Right forelimb (tissue), 1 donor: ENCODE measurements at regions not wholly inside any gene's neighbourhood (a gene's known extent, or its start where the extent isn't known, plus 50 kb on each side); places are given as distances from the start of the nearest gene placed in this dataset.

Experiments used
- DNase-seq: peaks from one replicate; pipeline ENCODE4 v3.0.0-alpha.2; 2018

DNA sequence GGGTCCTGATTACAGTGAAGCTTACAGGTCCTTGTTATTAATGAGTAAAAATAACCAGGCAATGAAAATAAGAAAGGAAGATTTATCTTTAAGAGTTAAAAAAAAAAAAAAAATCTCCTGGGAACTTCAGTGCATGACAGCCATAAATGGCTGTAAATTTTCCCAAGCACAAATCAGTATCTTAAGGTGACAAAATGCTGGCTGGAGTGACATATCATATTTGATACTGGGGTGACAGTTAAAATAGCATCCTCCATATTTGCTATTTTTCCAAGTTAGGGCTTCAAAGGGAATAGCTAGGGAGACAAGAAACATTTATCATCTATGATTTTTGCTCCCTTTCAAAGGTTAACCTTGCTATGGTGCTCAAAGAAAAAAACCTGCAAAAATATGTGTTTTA, 226.6 kb downstream of the PRDM2 start:
- no peak for DNase-seq

GRCh38 chr1:13927736-13928135, 227.7 kb downstream of the PRDM2 start:
- DNase-seq: no peak

- DNase-seq: no peak
Observed at GRCh38 chr1:13929313-13929712, 229.3 kb downstream of the PRDM2 start.

DNA sequence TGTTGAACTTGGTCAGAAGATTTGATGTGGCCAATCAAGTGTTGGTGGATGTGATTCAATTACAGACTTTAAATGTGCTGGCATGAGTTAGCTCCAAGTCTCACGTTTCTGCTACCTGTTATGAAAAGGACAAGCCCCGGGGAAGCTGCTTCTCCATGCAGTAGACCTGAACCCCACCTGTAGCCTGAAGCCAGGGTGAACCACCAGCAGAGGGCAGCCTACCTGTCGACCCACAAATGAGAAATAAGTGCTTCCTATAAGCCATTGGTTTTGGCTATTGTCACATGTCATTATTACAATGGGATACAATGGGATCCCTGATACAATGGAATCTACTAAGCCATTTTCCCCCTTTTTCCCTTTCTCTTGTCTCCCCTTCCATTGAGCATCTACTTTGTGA, 230.2 kb downstream of the PRDM2 start:
- DNase-seq: no peak

DNA sequence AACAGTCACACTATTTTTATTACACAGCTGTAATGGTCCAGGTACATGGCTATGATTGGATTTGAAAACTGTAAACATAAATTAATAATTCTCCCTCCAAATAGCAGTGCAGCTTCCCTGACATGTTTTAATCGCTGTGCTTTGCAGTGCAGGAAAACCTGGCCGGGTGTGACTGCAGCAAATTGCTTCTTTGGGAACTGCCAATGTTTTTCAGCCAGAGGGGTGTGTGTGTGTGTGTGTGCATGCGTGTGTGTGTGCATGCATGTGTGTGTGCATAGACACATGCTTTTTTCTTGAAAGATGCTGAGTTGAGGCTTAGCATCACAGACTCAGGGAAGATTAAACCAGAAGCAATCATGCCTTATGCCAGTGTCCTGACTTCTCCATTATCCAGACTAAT, 231.2 kb downstream of the PRDM2 start:
- no peak for DNase-seq

DNA sequence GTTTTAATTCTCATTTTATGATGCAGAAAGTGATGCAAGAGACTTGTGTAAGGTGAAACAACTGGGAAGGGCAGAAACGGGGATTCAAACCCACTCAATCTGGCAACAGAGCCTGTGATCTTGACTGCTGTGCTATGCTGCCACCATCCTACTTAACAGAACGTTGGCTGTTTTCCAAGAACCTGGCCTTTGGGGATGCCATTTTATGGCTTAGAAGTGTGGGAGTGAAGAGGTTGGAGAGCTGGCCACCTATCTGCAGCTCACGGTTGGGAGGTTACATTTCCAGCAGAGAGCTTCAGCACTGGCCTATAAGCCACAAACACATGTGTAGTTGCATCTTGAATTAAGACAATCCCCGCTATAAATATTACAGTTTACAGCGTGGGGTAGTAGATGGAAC, 235.3 kb downstream of the PRDM2 start:
- DNase-seq: no peak

GRCh38 chr1:13941315-13941714, 241.3 kb downstream of the PRDM2 start:
- no peak for DNase-seq

- DNase-seq: no peak
Observed at GRCh38 chr1:13943055-13943454, 243.1 kb downstream of the PRDM2 start.

DNA sequence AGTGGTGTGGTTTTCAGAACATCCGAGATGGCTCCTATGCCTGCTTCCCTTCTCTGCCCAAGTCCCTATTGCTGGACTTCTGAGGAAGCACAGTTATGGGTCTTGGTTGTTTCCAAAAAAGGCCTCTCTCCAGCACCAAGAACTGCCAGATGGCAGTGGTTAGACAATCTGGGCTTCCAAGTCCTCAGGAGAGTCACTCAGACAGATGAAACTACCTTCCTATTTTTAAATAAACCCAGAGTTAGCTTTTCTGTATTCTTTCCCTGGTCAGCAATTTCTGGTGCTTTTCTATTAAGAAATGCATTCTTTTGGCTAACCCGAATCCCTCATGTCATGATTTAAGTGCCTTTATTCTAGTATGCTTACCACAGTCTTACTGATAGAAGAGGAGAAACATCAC, 245.9 kb downstream of the PRDM2 start:
- DNase-seq: no peak

- DNase-seq: no peak
Observed at GRCh38 chr1:13947658-13948057, 247.7 kb downstream of the PRDM2 start.

DNA sequence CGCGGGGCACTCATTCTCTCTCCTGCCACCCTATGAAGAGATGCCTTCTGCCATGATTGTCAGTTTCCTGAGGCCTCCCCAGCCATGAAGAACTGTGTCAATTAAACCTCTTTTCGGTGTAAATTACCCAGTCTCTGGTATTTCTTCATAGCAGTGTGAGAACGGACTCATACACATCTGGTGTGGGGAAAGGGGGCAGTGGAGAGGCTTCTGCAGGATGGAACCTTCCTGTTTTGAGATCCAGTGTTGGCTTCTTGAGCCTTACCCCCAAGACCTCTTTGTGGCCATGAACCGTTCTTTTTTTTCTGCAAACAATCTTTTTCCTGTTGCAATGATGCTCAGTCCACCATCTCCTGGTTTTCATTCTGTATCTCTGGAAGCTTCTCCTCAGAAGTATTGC, 248.4 kb downstream of the PRDM2 start:
- DNase-seq: no peak

DNA sequence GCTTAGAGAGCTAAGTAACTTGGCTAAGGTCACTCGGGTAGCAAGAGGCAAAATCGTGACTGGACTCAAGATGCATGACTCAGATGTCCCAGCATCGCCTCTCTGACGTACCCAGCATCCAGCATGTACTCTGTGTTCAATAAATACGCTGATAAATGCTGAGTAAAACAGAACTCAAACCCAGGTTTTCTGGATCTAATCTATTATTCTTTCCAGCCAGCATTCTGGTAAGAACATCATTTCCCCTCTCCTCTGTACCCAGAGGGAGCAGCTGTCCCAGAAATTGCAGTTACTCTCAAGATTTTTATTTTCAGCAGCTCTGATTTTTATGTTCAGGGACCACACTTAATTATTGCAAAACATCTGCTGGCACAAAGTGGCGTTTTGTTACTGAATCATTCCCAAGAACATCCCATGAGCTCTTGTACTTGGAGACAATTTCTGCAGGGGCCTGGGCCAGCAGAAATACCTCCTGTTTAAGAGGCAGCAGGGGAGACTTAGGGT, 249.0 kb downstream of the PRDM2 start:
- peak; percentile 61 for DNase-seq

DNA sequence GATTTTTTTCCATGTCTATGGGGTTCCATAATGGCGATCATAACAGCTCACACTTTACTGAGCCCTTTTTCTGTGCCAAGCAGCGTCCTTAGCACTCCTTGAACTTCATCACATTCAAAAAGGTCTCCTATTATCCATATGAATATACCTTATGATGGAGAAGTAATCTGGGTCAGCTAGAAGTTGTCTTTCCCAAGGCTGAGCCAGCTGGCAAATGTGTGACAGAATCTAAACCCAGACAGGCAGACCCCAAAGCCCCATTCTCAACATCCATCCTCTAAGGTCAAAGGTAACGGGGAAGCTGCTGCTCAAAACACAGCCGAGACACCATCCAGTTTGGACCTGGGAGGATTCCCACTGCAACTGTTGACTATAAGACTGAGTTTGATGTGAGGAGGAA, 249.6 kb downstream of the PRDM2 start:
- no peak for DNase-seq

DNA sequence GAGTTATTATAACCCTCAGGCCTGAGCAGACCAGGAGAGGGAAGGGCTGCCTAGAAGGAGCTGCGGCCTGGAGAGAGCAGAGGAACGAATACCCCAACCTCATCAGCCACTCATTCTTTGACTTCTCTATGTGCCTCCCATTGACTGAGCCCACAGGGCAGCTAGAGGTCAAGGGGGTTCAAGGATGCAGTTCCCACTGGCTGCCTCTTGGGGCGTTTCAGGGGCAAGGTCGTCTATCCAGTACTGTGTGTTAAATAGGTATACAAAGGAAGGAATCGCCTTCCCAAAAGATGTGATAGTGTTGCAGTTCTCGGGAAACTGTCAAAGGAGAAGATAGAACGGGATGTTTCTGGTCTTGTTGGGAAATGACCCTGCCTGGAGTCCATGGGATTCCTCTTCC, 250.6 kb downstream of the PRDM2 start:
- DNase-seq: no peak

GRCh38 chr1:13951793-13952751, 252.1 kb downstream of the PRDM2 start:
- DNase-seq: no peak

GRCh38 chr1:13952985-13953384, 253.0 kb downstream of the PRDM2 start:
- no peak for DNase-seq

- DNase-seq: no peak
Observed at GRCh38 chr1:13956393-13956792, 256.4 kb downstream of the PRDM2 start.

GRCh38 chr1:13960375-13960987, 260.5 kb downstream of the PRDM2 start:
- DNase-seq: peak; percentile 84

DNA sequence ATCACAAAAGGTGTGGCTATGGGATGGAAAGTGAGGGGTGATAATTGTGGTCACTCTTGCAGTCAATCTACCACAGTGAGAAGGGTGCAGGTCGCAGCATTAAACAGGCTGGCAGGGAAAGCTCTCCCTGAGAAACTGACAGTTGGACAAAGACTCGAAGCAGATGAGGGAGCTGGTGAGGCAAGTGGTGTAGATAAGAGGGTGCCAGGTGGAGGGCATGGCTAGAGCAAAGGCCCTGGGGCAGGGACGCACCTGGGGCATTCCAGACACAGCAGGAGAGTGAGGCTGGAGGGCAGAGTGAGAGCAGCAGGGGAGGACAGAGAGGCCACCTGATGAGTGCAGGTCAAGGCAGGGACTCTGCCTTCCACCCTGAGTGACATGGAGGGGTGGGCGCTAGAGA, 264.8 kb downstream of the PRDM2 start:
- DNase-seq: no peak

DNA sequence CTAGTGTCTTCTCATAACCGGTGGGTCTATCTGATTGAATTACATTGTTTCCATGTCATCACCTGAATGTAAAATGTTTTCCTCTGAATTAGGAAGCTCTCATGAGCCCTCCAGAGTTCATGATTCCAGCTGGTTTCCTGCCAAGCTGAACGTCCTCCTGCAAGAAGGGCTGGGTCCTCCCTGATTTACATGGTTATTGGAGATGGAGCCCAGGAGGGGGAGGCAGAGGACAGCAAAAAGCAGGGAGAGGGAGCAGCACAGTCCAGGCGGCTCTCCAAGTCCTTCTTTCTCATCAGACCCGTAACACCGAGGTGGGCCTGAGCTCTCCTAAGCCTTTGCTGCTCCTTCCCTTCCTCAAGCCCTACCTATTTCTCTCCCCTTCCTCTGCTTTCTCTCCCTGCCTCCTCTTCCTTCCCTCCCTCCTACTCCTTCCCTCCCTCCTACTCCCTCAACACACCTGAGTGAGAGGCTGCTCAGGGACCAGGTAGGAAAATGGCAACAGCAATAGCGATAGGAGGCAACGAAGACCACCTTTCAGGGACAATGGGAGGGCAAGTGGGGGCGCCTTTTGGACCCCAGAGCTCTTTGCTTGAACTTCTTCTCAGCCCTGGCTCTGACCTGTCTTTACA, 265.9 kb downstream of the PRDM2 start:
- peak; percentile 84 for DNase-seq

GRCh38 chr1:13967707-13968106, 267.7 kb downstream of the PRDM2 start:
- DNase-seq: no peak

DNA sequence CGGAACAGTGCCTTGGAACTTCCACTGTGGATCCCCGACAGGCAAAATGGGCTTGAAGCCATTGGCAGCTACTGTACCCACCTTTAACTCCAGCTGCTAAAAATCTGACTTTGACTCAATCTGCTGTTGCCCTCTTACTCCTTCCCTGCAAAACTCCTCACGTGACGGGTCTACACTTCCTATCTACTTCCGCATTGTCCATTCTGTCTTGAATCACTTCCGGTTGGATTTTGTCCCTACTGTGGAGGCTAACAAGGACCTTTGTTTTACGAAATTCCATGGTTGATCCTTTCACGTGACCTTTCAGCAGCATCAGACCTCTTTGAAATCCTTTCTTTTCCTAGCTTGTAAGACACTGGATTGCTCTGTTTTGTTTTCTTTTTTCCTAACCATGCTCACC, 268.4 kb downstream of the PRDM2 start:
- no peak for DNase-seq

GRCh38 chr1:13970631-13971247, 270.8 kb downstream of the PRDM2 start:
- DNase-seq: no peak
